COLO668 (cell line): ENCODE measurements at regions not wholly inside any gene's neighbourhood (a gene's known extent, or its start where the extent isn't known, plus 50 kb on each side); places are given as distances from the start of the nearest gene placed in this dataset.

Source experiments
- DNase-seq: peaks from one replicate; lab custom pipeline; 2025; ENCODE audit not compliant: unreplicated experiment; lab: John Stamatoyannopoulos, UW

GRCh38 chr2:104668631-104669030 is 185.3 kb upstream of the POU3F3 start:
- DNase-seq: no peak

- no peak for DNase-seq
Observed at GRCh38 chr2:104673225-104673624, 180.7 kb upstream of the POU3F3 start.

GRCh38 chr2:104678181-104678580 is 175.7 kb upstream of the POU3F3 start:
- DNase-seq: no peak

- no peak for DNase-seq
Observed at GRCh38 chr2:104685591-104685990, 168.3 kb upstream of the POU3F3 start.

- DNase-seq: no peak
Observed at GRCh38 chr2:104687147-104687546, 166.8 kb upstream of the POU3F3 start.

- no peak for DNase-seq
Observed at GRCh38 chr2:104690255-104690984, 163.5 kb upstream of the POU3F3 start.

- DNase-seq: no peak
Observed at GRCh38 chr2:104698276-104698675, 155.6 kb upstream of the POU3F3 start.

GRCh38 chr2:104701411-104701911 is 152.5 kb upstream of the POU3F3 start:
- DNase-seq: no peak

GRCh38 chr2:104702031-104702850 is 151.7 kb upstream of the POU3F3 start:
- no peak for DNase-seq

- no peak for DNase-seq
Observed at GRCh38 chr2:104703669-104704068, 150.2 kb upstream of the POU3F3 start.

GRCh38 chr2:104704496-104705245 is 149.2 kb upstream of the POU3F3 start:
- DNase-seq: no peak

- no peak for DNase-seq
Observed at GRCh38 chr2:104707056-104707455, 146.9 kb upstream of the POU3F3 start.

GRCh38 chr2:104708967-104709366 is 144.9 kb upstream of the POU3F3 start:
- no peak for DNase-seq

GRCh38 chr2:104716061-104716460 is 137.9 kb upstream of the POU3F3 start:
- no peak for DNase-seq

GRCh38 chr2:104733226-104733943 is 120.5 kb upstream of the POU3F3 start:
- DNase-seq: peak; percentile 18

- no peak for DNase-seq
Observed at GRCh38 chr2:104734937-104735586, 118.9 kb upstream of the POU3F3 start.

- no peak for DNase-seq
Observed at GRCh38 chr2:104736026-104736425, 117.9 kb upstream of the POU3F3 start.

GRCh38 chr2:104741860-104742259 is 112.1 kb upstream of the POU3F3 start:
- DNase-seq: no peak

GRCh38 chr2:104744537-104744936 is 109.4 kb upstream of the POU3F3 start:
- DNase-seq: no peak

- no peak for DNase-seq
Observed at GRCh38 chr2:104745846-104746245, 108.1 kb upstream of the POU3F3 start.
